Uterus (tissue), 2 donors: ENCODE measurements at regions not wholly inside any gene's neighbourhood (a gene's known extent, or its start where the extent isn't known, plus 50 kb on each side); places are given as distances from the start of the nearest gene placed in this dataset.

ENCODE experiments used
- POLR2A ChIP-seq, 2 donors: fragments of 450-650 bp; IDR thresholded peaks; one replicate each; pipeline ENCODE4 v1.6.1; 2016; ENCODE audit warnings: antibody characterized with exemption in 2 of 2, mild to moderate bottlenecking in 1 of 2, moderate library complexity in 1 of 2
- TF ChIP-seq, protein P1 (sequence below), 4 experiments: fragments of 200-600 bp in 2 of 4; fragments of 450-650 bp in 2 of 4; sonication (generic) in 2 of 4; IDR thresholded peaks; one replicate each; pipeline ENCODE4 v1.5.1; 2016 to 2019; ENCODE audit warnings: antibody characterized with exemption in 4 of 4, mild to moderate bottlenecking in 2 of 4, moderate library complexity in 1 of 4

DNA sequence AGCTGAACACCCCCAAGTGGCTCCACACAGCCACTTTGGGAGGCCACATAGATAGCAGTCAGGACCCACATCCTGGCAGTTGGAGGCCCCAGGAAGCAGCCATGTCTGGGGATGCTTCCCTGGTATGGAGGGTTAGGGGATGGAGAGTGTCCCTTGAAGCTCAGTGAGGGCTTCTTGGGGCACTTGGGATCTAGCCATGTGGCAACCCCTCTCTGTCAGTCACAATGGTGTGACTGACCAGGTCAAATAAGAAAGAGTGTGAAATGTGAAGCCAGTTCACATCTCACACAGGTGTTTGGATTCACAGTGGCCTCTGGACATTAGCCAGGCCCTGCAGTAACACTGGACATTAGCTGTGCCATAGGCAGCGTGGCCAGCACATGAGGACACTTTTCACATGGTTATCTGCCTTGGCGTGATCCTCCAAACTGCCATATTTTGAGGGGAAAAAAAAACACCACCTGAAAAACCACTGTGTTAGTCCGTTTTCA lies 53.9 kb upstream of the IL17B start:
- TF ChIP-seq, protein P1, sequence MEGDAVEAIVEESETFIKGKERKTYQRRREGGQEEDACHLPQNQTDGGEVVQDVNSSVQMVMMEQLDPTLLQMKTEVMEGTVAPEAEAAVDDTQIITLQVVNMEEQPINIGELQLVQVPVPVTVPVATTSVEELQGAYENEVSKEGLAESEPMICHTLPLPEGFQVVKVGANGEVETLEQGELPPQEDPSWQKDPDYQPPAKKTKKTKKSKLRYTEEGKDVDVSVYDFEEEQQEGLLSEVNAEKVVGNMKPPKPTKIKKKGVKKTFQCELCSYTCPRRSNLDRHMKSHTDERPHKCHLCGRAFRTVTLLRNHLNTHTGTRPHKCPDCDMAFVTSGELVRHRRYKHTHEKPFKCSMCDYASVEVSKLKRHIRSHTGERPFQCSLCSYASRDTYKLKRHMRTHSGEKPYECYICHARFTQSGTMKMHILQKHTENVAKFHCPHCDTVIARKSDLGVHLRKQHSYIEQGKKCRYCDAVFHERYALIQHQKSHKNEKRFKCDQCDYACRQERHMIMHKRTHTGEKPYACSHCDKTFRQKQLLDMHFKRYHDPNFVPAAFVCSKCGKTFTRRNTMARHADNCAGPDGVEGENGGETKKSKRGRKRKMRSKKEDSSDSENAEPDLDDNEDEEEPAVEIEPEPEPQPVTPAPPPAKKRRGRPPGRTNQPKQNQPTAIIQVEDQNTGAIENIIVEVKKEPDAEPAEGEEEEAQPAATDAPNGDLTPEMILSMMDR (IDR thresholded peaks at IDR 0.05) = no peak
- TF ChIP-seq POLR2A (IDR thresholded peaks at IDR 0.05) = no peak
